ENCODE measurements at regions not wholly inside any gene's neighbourhood (a gene's known extent, or its start where the extent isn't known, plus 50 kb on each side); places are given as distances from the start of the nearest gene placed in this dataset.

GRCh38 chr9:31490551-31491106 is 893.8 kb upstream of the ACO1 start:
- H3K27ac ChIP-seq (ENCODE audit: insufficient read depth in 1 of 2, low read depth in 1 of 2, low read length in 2 of 2, poor library complexity in 1 of 2, severe bottlenecking in 2 of 2): no peak overlapping the region
- H3K27me3 ChIP-seq (replicated peaks in 2 of 5; ENCODE audit: control insufficient read depth in 4 of 5, insufficient read depth in 5 of 5, low read length in 4 of 5): no peaks in the 10 kb centered on the region
- no peak for DNase-seq
- H3K4me3 ChIP-seq (ENCODE audit: control insufficient read depth in 1 of 7, extremely low read depth in 1 of 7, insufficient read depth in 4 of 7, low read depth in 2 of 7, low read length in 6 of 7): no peak overlapping the region
- POLR2A ChIA-PET: no interaction called here
- H3K4me1 ChIP-seq (ENCODE audit: control extremely low read depth in 1 of 4, control insufficient read depth in 4 of 4, insufficient read depth in 4 of 4, low read length in 3 of 4): no peaks in the 10 kb centered on the region
- no peaks in the 10 kb centered on the region for H3K36me3 ChIP-seq (ENCODE audit: control insufficient read depth in 4 of 4, insufficient read depth in 4 of 4, low read length in 3 of 4)
- 100% methylated on average over 3 of the region's 4 CpGs for WGBS (ENCODE audit: insufficient coverage)
- CTCF ChIA-PET: no interaction called here
- no peaks in the 10 kb centered on the region for H3K9me3 ChIP-seq (ENCODE audit: control extremely low read depth in 1 of 5, control insufficient read depth in 4 of 5, insufficient read depth in 2 of 5, low read depth in 1 of 5, low read length in 4 of 5)

GRCh38 chr9:31492229-31492628 is 892.2 kb upstream of the ACO1 start:
- H3K27me3 ChIP-seq (replicated peaks in 2 of 5; ENCODE audit: control insufficient read depth in 4 of 5, insufficient read depth in 5 of 5, low read length in 4 of 5): no peaks in the 10 kb centered on the region
- no peaks in the 10 kb centered on the region for H3K9me3 ChIP-seq (ENCODE audit: control extremely low read depth in 1 of 5, control insufficient read depth in 4 of 5, insufficient read depth in 2 of 5, low read depth in 1 of 5, low read length in 4 of 5)
- WGBS (ENCODE audit: insufficient coverage): no CpG with 5 or more reads among the region's 1 CpG
- CTCF ChIA-PET: no interaction called here
- DNase-seq: no peak
- no peaks in the 10 kb centered on the region for H3K4me1 ChIP-seq (ENCODE audit: control extremely low read depth in 1 of 4, control insufficient read depth in 4 of 4, insufficient read depth in 4 of 4, low read length in 3 of 4)
- H3K27ac ChIP-seq (ENCODE audit: insufficient read depth in 1 of 2, low read depth in 1 of 2, low read length in 2 of 2, poor library complexity in 1 of 2, severe bottlenecking in 2 of 2): no peak overlapping the region
- POLR2A ChIA-PET: no interaction called here
- H3K36me3 ChIP-seq (ENCODE audit: control insufficient read depth in 4 of 4, insufficient read depth in 4 of 4, low read length in 3 of 4): no peaks in the 10 kb centered on the region
- no peak overlapping the region for H3K4me3 ChIP-seq (ENCODE audit: control insufficient read depth in 1 of 7, extremely low read depth in 1 of 7, insufficient read depth in 4 of 7, low read depth in 2 of 7, low read length in 6 of 7)

GRCh38 chr9:31500422-31500821 is 884.0 kb upstream of the ACO1 start:
- Histone ChIP-seq H3K27ac (ENCODE audit: insufficient read depth in 1 of 2, low read depth in 1 of 2, low read length in 2 of 2, poor library complexity in 1 of 2, severe bottlenecking in 2 of 2) (no peak overlapping the region), H3K4me3 (ENCODE audit: control insufficient read depth in 1 of 7, extremely low read depth in 1 of 7, insufficient read depth in 4 of 7, low read depth in 2 of 7, low read length in 6 of 7) (no peak overlapping the region), H3K27me3 (replicated peaks in 2 of 5; ENCODE audit: control insufficient read depth in 4 of 5, insufficient read depth in 5 of 5, low read length in 4 of 5) (no peaks in the 10 kb centered on the region), H3K4me1 (ENCODE audit: control extremely low read depth in 1 of 4, control insufficient read depth in 4 of 4, insufficient read depth in 4 of 4, low read length in 3 of 4) (no peaks in the 10 kb centered on the region), H3K36me3 (ENCODE audit: control insufficient read depth in 4 of 4, insufficient read depth in 4 of 4, low read length in 3 of 4) (no peaks in the 10 kb centered on the region), H3K9me3 (ENCODE audit: control extremely low read depth in 1 of 5, control insufficient read depth in 4 of 5, insufficient read depth in 2 of 5, low read depth in 1 of 5, low read length in 4 of 5) (no peaks in the 10 kb centered on the region)
- CTCF ChIA-PET: no interaction called here
- 100% methylated on average over 1 of the region's 1 CpG for WGBS (ENCODE audit: insufficient coverage)
- POLR2A ChIA-PET: no interaction called here
- no peak for DNase-seq

GRCh38 chr9:31519011-31519410 is 865.4 kb upstream of the ACO1 start:
- Histone ChIP-seq H3K36me3 (ENCODE audit: control insufficient read depth in 4 of 4, insufficient read depth in 4 of 4, low read length in 3 of 4) (no peaks in the 10 kb centered on the region), H3K4me3 (ENCODE audit: control insufficient read depth in 1 of 7, extremely low read depth in 1 of 7, insufficient read depth in 4 of 7, low read depth in 2 of 7, low read length in 6 of 7) (no peak overlapping the region), H3K27ac (ENCODE audit: insufficient read depth in 1 of 2, low read depth in 1 of 2, low read length in 2 of 2, poor library complexity in 1 of 2, severe bottlenecking in 2 of 2) (no peak overlapping the region), H3K9me3 (ENCODE audit: control extremely low read depth in 1 of 5, control insufficient read depth in 4 of 5, insufficient read depth in 2 of 5, low read depth in 1 of 5, low read length in 4 of 5) (no peaks in the 10 kb centered on the region), H3K27me3 (replicated peaks in 2 of 5; ENCODE audit: control insufficient read depth in 4 of 5, insufficient read depth in 5 of 5, low read length in 4 of 5) (no peaks in the 10 kb centered on the region), H3K4me1 (ENCODE audit: control extremely low read depth in 1 of 4, control insufficient read depth in 4 of 4, insufficient read depth in 4 of 4, low read length in 3 of 4) (no peaks in the 10 kb centered on the region)
- CTCF ChIA-PET: no interaction called here
- WGBS (ENCODE audit: insufficient coverage): 90% methylated on average over 6 of the region's 6 CpGs
- DNase-seq: no peak
- POLR2A ChIA-PET: no interaction called here

- no peak overlapping the region for H3K27ac ChIP-seq (ENCODE audit: insufficient read depth in 1 of 2, low read depth in 1 of 2, low read length in 2 of 2, poor library complexity in 1 of 2, severe bottlenecking in 2 of 2)
- H3K4me1 ChIP-seq (ENCODE audit: control extremely low read depth in 1 of 4, control insufficient read depth in 4 of 4, insufficient read depth in 4 of 4, low read length in 3 of 4): no peaks in the 10 kb centered on the region
- ChIA-PET POLR2A (no interaction called here), CTCF (no interaction called here)
- no peaks in the 10 kb centered on the region for H3K27me3 ChIP-seq (replicated peaks in 2 of 5; ENCODE audit: control insufficient read depth in 4 of 5, insufficient read depth in 5 of 5, low read length in 4 of 5)
- WGBS (ENCODE audit: insufficient coverage): 85% methylated on average over 2 of the region's 5 CpGs
- no peaks in the 10 kb centered on the region for H3K36me3 ChIP-seq (ENCODE audit: control insufficient read depth in 4 of 4, insufficient read depth in 4 of 4, low read length in 3 of 4)
- DNase-seq: no peak
- H3K9me3 ChIP-seq (ENCODE audit: control extremely low read depth in 1 of 5, control insufficient read depth in 4 of 5, insufficient read depth in 2 of 5, low read depth in 1 of 5, low read length in 4 of 5): no peaks in the 10 kb centered on the region
- no peak overlapping the region for H3K4me3 ChIP-seq (ENCODE audit: control insufficient read depth in 1 of 7, extremely low read depth in 1 of 7, insufficient read depth in 4 of 7, low read depth in 2 of 7, low read length in 6 of 7)
Observed at GRCh38 chr9:31519424-31519823, 865.0 kb upstream of the ACO1 start.

GRCh38 chr9:31519826-31520225 is 864.6 kb upstream of the ACO1 start:
- DNase-seq: no peak
- WGBS (ENCODE audit: insufficient coverage): no CpG with 5 or more reads among the region's 2 CpGs

GRCh38 chr9:31520301-31521085 is 864.0 kb upstream of the ACO1 start:
- Histone ChIP-seq H3K4me3 (ENCODE audit: control insufficient read depth in 1 of 7, extremely low read depth in 1 of 7, insufficient read depth in 4 of 7, low read depth in 2 of 7, low read length in 6 of 7) (no peak overlapping the region), H3K4me1 (ENCODE audit: control extremely low read depth in 1 of 4, control insufficient read depth in 4 of 4, insufficient read depth in 4 of 4, low read length in 3 of 4) (no peaks in the 10 kb centered on the region), H3K36me3 (ENCODE audit: control insufficient read depth in 4 of 4, insufficient read depth in 4 of 4, low read length in 3 of 4) (no peaks in the 10 kb centered on the region), H3K27ac (ENCODE audit: insufficient read depth in 1 of 2, low read depth in 1 of 2, low read length in 2 of 2, poor library complexity in 1 of 2, severe bottlenecking in 2 of 2) (no peak overlapping the region), H3K9me3 (ENCODE audit: control extremely low read depth in 1 of 5, control insufficient read depth in 4 of 5, insufficient read depth in 2 of 5, low read depth in 1 of 5, low read length in 4 of 5) (no peaks in the 10 kb centered on the region), H3K27me3 (replicated peaks in 2 of 5; ENCODE audit: control insufficient read depth in 4 of 5, insufficient read depth in 5 of 5, low read length in 4 of 5) (no peaks in the 10 kb centered on the region)
- DNase-seq: no peak
- 100% methylated on average over 1 of the region's 3 CpGs for WGBS (ENCODE audit: insufficient coverage)
- ChIA-PET CTCF (no interaction called here), POLR2A (interaction anchor here (0.6 kb wide), 1 partner anchor 27 kb away, joined by 3 read pairs; no protein-coding TSS in a partner anchor)

More at GRCh38 chr9:31519826-31520225, 864.6 kb upstream of the ACO1 start:
- no peak overlapping the region for H3K27ac ChIP-seq (ENCODE audit: insufficient read depth in 1 of 2, low read depth in 1 of 2, low read length in 2 of 2, poor library complexity in 1 of 2, severe bottlenecking in 2 of 2)
- no peaks in the 10 kb centered on the region for H3K27me3 ChIP-seq (replicated peaks in 2 of 5; ENCODE audit: control insufficient read depth in 4 of 5, insufficient read depth in 5 of 5, low read length in 4 of 5)
- CTCF ChIA-PET: no interaction called here
- no peaks in the 10 kb centered on the region for H3K9me3 ChIP-seq (ENCODE audit: control extremely low read depth in 1 of 5, control insufficient read depth in 4 of 5, insufficient read depth in 2 of 5, low read depth in 1 of 5, low read length in 4 of 5)
- H3K4me3 ChIP-seq (ENCODE audit: control insufficient read depth in 1 of 7, extremely low read depth in 1 of 7, insufficient read depth in 4 of 7, low read depth in 2 of 7, low read length in 6 of 7): no peak overlapping the region
- no peaks in the 10 kb centered on the region for H3K36me3 ChIP-seq (ENCODE audit: control insufficient read depth in 4 of 4, insufficient read depth in 4 of 4, low read length in 3 of 4)
- POLR2A ChIA-PET: no interaction called here
- H3K4me1 ChIP-seq (ENCODE audit: control extremely low read depth in 1 of 4, control insufficient read depth in 4 of 4, insufficient read depth in 4 of 4, low read length in 3 of 4): no peaks in the 10 kb centered on the region
